Esophagus muscularis mucosa (tissue), 4 donors: ENCODE measurements at regions not wholly inside any gene's neighbourhood (a gene's known extent, or its start where the extent isn't known, plus 50 kb on each side); places are given as distances from the start of the nearest gene placed in this dataset.

Experiments used
- DNase-seq: peaks from one replicate; pipeline ENCODE4 v3.0.0-alpha.2; 2017; ENCODE audit errors: extremely low spot score
- H3K27ac ChIP-seq, 4 donors: fragments of 200-600 bp; sonication (generic); replicated peaks in 1 of 4; 1 replicate in 3 of 4; 2 replicates in 1 of 4; pipeline ENCODE4 v1.5.1; 2016 to 2019; ENCODE audit warnings: mild to moderate bottlenecking in 1 of 4
- H3K27me3 ChIP-seq, 4 donors: fragments of 200-600 bp; sonication (generic); one replicate each; pipeline versions ENCODE4 v1.5.1 to v1.6.0; 2016 to 2019
- H3K36me3 ChIP-seq, 4 donors: fragments of 200-600 bp; sonication (generic); one replicate each; pipeline ENCODE4 v1.5.1; 2016 to 2019
- H3K4me1 ChIP-seq, 4 donors: fragments of 200-600 bp; sonication (generic); one replicate each; pipeline ENCODE4 v1.5.1; 2016 to 2019
- H3K4me3 ChIP-seq, 4 donors: fragments of 200-600 bp; sonication (generic); 1 replicate in 2 of 4; 2 replicates in 2 of 4; pipeline ENCODE4 v1.5.1; 2016 to 2019; ENCODE audit warnings: mild to moderate bottlenecking in 4 of 4, moderate library complexity in 1 of 4
- H3K9me3 ChIP-seq, 4 donors: fragments of 200-600 bp; sonication (generic); 1 replicate in 3 of 4; 2 replicates in 1 of 4; pipeline ENCODE4 v1.5.1; 2016 to 2019
- CTCF ChIP-seq, 3 experiments: fragments of 200-600 bp in 2 of 3; fragments of 450-650 bp in 1 of 3; sonication (generic) in 2 of 3; IDR thresholded peaks; one replicate each; pipeline ENCODE4 v1.5.1; 2017 to 2019; ENCODE audit warnings: antibody characterized with exemption in 3 of 3, mild to moderate bottlenecking in 2 of 3, moderate library complexity in 1 of 3
- EP300 ChIP-seq: sonication (generic); formaldehyde crosslinking; IDR thresholded peaks from one replicate; pipeline ENCODE4 v1.6.1; 2017; ENCODE audit warnings: antibody characterized with exemption
- POLR2A ChIP-seq: fragments of 450-650 bp; IDR thresholded peaks from one replicate; pipeline ENCODE4 v1.6.1; 2017; ENCODE audit warnings: antibody characterized with exemption, moderate library complexity, mild to moderate bottlenecking, low read depth
- POLR2AphosphoS5 ChIP-seq, 2 donors: sonication (generic); formaldehyde crosslinking; IDR thresholded peaks; one replicate each; pipeline ENCODE4 v1.6.1; 2017; ENCODE audit warnings: antibody characterized with exemption in 2 of 2
- WGBS: methylation state at CpG from one replicate; pipeline ENCODE4 v1.1.5; 2018; 5-methylcytosine and 5-hydroxymethylcytosine counted together
- intact Hi-C: fragments of 100-400 bp; cut with DNase I; formaldehyde crosslinking; loops from one replicate; pipeline ENCODE4 v1.15.1; 2023

- DNase-seq, result no peak
- WGBS, result 61% methylated on average over 2 of the region's 2 CpGs
- peaks cover 0 to 9% (median 4%) of the 10 kb centered on the region in 4 donors for H3K9me3 ChIP-seq
- H3K4me1 ChIP-seq, result no peaks in the 10 kb centered on the region
- TF ChIP-seq POLR2A, result no peak
- TF ChIP-seq EP300, result no peak
- TF ChIP-seq POLR2AphosphoS5 (IDR thresholded peaks at IDR 0.05), result no peak
- TF ChIP-seq CTCF (IDR thresholded peaks at IDR 0.05), result no peak
- H3K27ac ChIP-seq, result no peak overlapping the region
- H3K36me3 ChIP-seq, result no peaks in the 10 kb centered on the region
- H3K27me3 ChIP-seq, result no peaks in the 10 kb centered on the region
- intact Hi-C loops, result no loop called here
- H3K4me3 ChIP-seq, result no peak overlapping the region
Measured at GRCh38 chr3:168459226-168459784, 363.6 kb upstream of the GOLIM4 start.

DNA sequence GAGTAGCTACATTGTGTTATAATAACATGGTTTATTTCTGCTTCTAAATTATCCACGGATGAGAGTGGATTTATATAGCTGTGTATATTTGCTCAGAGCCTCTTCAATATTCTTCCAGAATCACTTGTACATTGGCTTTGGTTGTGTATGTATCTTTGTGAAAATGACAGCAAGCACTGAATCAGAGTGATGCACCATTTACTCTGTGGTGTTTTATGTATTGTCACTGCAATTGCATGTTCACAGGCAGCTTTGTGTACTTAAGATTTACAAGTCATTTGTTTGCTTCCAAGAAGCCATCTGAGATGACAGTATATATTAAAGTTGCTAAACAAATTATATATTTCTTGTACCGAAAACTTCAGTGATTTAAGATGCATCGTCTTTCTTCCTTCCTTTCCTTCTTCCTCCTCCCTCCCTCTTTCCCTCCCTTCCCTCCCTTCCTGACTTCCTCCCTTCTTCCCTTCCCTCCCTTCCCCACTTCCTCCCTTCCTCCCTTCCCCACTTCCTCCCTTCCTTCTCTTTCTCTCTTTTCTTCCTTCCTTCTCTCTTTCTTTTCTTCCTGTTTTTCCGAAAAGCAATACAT is 362.3 kb upstream of the GOLIM4 start:
- DNase-seq, result no peak
- no peak for TF ChIP-seq CTCF (IDR thresholded peaks at IDR 0.05)
- TF ChIP-seq POLR2AphosphoS5 (IDR thresholded peaks at IDR 0.05), result no peak
- no peak for TF ChIP-seq EP300
- TF ChIP-seq POLR2A, result no peak
- WGBS, result 76% methylated on average over 4 of the region's 4 CpGs
- Histone ChIP-seq H3K4me1 (no peaks in the 10 kb centered on the region), H3K36me3 (no peaks in the 10 kb centered on the region), H3K27me3 (no peaks in the 10 kb centered on the region), H3K4me3 (no peak overlapping the region), H3K9me3 (peaks cover 0 to 9% (median 4%) of the 10 kb centered on the region in 4 donors), H3K27ac (no peak overlapping the region)
- intact Hi-C loops, result no loop called here

DNA sequence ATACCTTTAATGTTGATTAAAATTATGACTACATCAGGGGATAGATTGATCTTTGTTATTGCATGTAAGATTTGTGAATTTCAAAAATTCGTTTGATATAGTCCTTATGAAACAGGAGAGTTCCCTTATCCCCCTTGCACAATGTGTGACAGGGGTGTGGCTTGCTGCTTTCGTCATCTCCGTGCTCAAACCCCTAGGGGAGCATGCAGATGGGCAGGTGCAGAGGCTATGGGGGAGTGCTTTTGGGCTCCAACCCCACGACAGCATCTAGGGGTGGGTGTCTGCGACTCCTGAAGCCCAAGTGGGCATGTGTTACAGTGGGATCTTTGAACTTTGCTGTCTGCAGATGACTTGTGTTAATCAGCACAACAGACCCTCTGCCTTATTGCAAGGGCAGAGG is 360.1 kb upstream of the GOLIM4 start:
- WGBS, result 69% methylated on average over 5 of the region's 5 CpGs
- intact Hi-C loops, result no loop called here
- Histone ChIP-seq H3K27me3 (no peaks in the 10 kb centered on the region), H3K9me3 (no peaks in the 10 kb centered on the region), H3K27ac (no peak overlapping the region), H3K4me3 (no peak overlapping the region), H3K36me3 (no peaks in the 10 kb centered on the region), H3K4me1 (no peaks in the 10 kb centered on the region)
- DNase-seq, result no peak
- no peak for TF ChIP-seq EP300
- no peak for TF ChIP-seq POLR2AphosphoS5 (IDR thresholded peaks at IDR 0.05)
- TF ChIP-seq POLR2A, result no peak
- TF ChIP-seq CTCF (IDR thresholded peaks at IDR 0.05), result no peak

GRCh38 chr3:168453623-168454022 is 357.9 kb upstream of the GOLIM4 start:
- intact Hi-C loops, result no loop called here
- TF ChIP-seq EP300, result no peak
- TF ChIP-seq CTCF (IDR thresholded peaks at IDR 0.05), result no peak
- TF ChIP-seq POLR2AphosphoS5 (IDR thresholded peaks at IDR 0.05), result no peak
- no peak for TF ChIP-seq POLR2A
- no peak overlapping the region for H3K4me3 ChIP-seq
- H3K27ac ChIP-seq, result no peak overlapping the region
- H3K4me1 ChIP-seq, result no peaks in the 10 kb centered on the region
- no peaks in the 10 kb centered on the region for H3K36me3 ChIP-seq
- 91% methylated on average over 2 of the region's 2 CpGs for WGBS
- DNase-seq, result no peak
- H3K9me3 ChIP-seq, result no peaks in the 10 kb centered on the region
- no peaks in the 10 kb centered on the region for H3K27me3 ChIP-seq

- Histone ChIP-seq H3K4me3 (no peak overlapping the region), H3K36me3 (no peaks in the 10 kb centered on the region), H3K4me1 (no peaks in the 10 kb centered on the region), H3K27ac (no peak overlapping the region), H3K9me3 (no peaks in the 10 kb centered on the region), H3K27me3 (no peaks in the 10 kb centered on the region)
- WGBS, result 67% methylated on average over 1 of the region's 1 CpG
- TF ChIP-seq EP300 (no peak), POLR2AphosphoS5 (IDR thresholded peaks at IDR 0.05) (no peak), CTCF (IDR thresholded peaks at IDR 0.05) (no peak), POLR2A (no peak)
- no peak for DNase-seq
- intact Hi-C loops, result no loop called here
Measured at GRCh38 chr3:168443965-168444364, 348.2 kb upstream of the GOLIM4 start.
